Liver (tissue), 8 donors: ENCODE measurements at regions not wholly inside any gene's neighbourhood (a gene's known extent, or its start where the extent isn't known, plus 50 kb on each side); places are given as distances from the start of the nearest gene placed in this dataset.

Experiments used
- DNase-seq: peaks from one replicate; pipeline ENCODE4 v3.0.0-alpha.2; 2017; ENCODE audit warnings: low spot score
- H3K27ac ChIP-seq, 2 donors: one replicate each; pipeline ENCODE4 v1.7.0; 2013; ENCODE audit warnings: inconsistent platforms in 2 of 2, low read length in 2 of 2, control low read depth in 1 of 2, low read depth in 1 of 2, mild to moderate bottlenecking in 1 of 2
- H3K27me3 ChIP-seq, 4 donors: one replicate each; pipeline versions ENCODE4 v1.6.1 to v1.7.0; 2013; ENCODE audit warnings: low read length in 3 of 4, inconsistent platforms in 1 of 4, mild to moderate bottlenecking in 1 of 4, moderate library complexity in 1 of 4; ENCODE audit not compliant: control insufficient read depth in 4 of 4, insufficient read depth in 4 of 4
- H3K36me3 ChIP-seq, 4 donors: one replicate each; pipeline versions ENCODE4 v1.6.1 to v1.7.0; 2013; ENCODE audit warnings: low read length in 3 of 4, mild to moderate bottlenecking in 3 of 4, low read depth in 1 of 4, moderate library complexity in 1 of 4; ENCODE audit not compliant: control insufficient read depth in 4 of 4, insufficient read depth in 3 of 4
- H3K4me1 ChIP-seq, 4 donors: one replicate each; pipeline versions ENCODE4 v1.6.1 to v1.7.0; 2013; ENCODE audit warnings: low read length in 3 of 4, mild to moderate bottlenecking in 3 of 4, moderate library complexity in 1 of 4; ENCODE audit not compliant: control insufficient read depth in 4 of 4, insufficient read depth in 4 of 4
- H3K4me3 ChIP-seq, 3 donors: one replicate each; pipeline versions ENCODE4 v1.6.1 to v1.7.0; 2013; ENCODE audit warnings: low read length in 3 of 3, control low read depth in 1 of 3, low read depth in 1 of 3, mild to moderate bottlenecking in 1 of 3
- H3K9ac ChIP-seq, 2 donors: one replicate each; pipeline ENCODE4 v1.7.0; 2013; ENCODE audit warnings: low read length in 2 of 2, mild to moderate bottlenecking in 2 of 2, moderate library complexity in 2 of 2, control low read depth in 1 of 2, low read depth in 1 of 2
- H3K9me3 ChIP-seq, 4 donors: one replicate each; pipeline versions ENCODE4 v1.6.1 to v1.7.0; 2013; ENCODE audit warnings: low read length in 3 of 4; ENCODE audit not compliant: control insufficient read depth in 4 of 4
- EGR1 ChIP-seq, 2 donors: IDR thresholded peaks; 2 replicates each; pipeline ENCODE4 v1.6.1; 2016 to 2018; ENCODE audit warnings: antibody characterized with exemption in 2 of 2, low read depth in 2 of 2
- FOXA1 ChIP-seq: IDR thresholded peaks from 2 replicates; pipeline ENCODE4 v1.6.1; 2016; ENCODE audit warnings: antibody characterized with exemption
- FOXA2 ChIP-seq: IDR thresholded peaks from 2 replicates; pipeline ENCODE4 v1.6.1; 2016; ENCODE audit warnings: antibody characterized with exemption
- GABPA ChIP-seq, 2 donors: IDR thresholded peaks in 1 of 2; conservative IDR thresholded peaks in 1 of 2; 2 replicates each; pipeline ENCODE4 v1.6.1; 2016; ENCODE audit warnings: antibody characterized with exemption in 2 of 2, mild to moderate bottlenecking in 1 of 2, moderate library complexity in 1 of 2
- HNF4A ChIP-seq, 2 donors: conservative IDR thresholded peaks; 2 replicates each; pipeline ENCODE4 v1.6.1; 2016; ENCODE audit warnings: antibody characterized with exemption in 2 of 2, mild to moderate bottlenecking in 2 of 2
- HNF4G ChIP-seq: IDR thresholded peaks from 2 replicates; pipeline ENCODE4 v1.6.1; 2016; ENCODE audit warnings: antibody characterized with exemption
- JUND ChIP-seq, 2 donors: IDR thresholded peaks; 2 replicates each; pipeline ENCODE4 v1.6.1; 2016; ENCODE audit warnings: antibody characterized with exemption in 2 of 2
- NR2F2 ChIP-seq: IDR thresholded peaks from 2 replicates; pipeline ENCODE4 v1.6.1; 2016; ENCODE audit warnings: antibody characterized with exemption
- RAD21 ChIP-seq, 2 donors: IDR thresholded peaks; 2 replicates each; pipeline ENCODE4 v1.6.1; 2016; ENCODE audit warnings: antibody characterized with exemption in 2 of 2, mild to moderate bottlenecking in 2 of 2
- RXRA ChIP-seq, 2 donors: IDR thresholded peaks; 2 replicates each; pipeline ENCODE4 v1.6.1; 2017 to 2018; ENCODE audit warnings: antibody characterized with exemption in 2 of 2, mild to moderate bottlenecking in 1 of 2
- SP1 ChIP-seq: IDR thresholded peaks from 2 replicates; pipeline ENCODE4 v1.6.1; 2018; ENCODE audit warnings: antibody characterized with exemption, mild to moderate bottlenecking
- TAF1 ChIP-seq: conservative IDR thresholded peaks from 2 replicates; pipeline ENCODE4 v1.6.1; 2016; ENCODE audit warnings: antibody characterized with exemption, mild to moderate bottlenecking
- YY1 ChIP-seq: IDR thresholded peaks from 2 replicates; pipeline ENCODE4 v1.6.1; 2016; ENCODE audit warnings: antibody characterized with exemption, mild to moderate bottlenecking
- WGBS: extraction: QIAGEN DNeasy Blood & Tissue Kit; methylation state at CpG from one replicate; pipeline ENCODE4 v1.1.7; 2013; 5-methylcytosine and 5-hydroxymethylcytosine counted together
- TF ChIP-seq, protein P1 (sequence below): IDR thresholded peaks from 2 replicates; pipeline ENCODE4 v1.6.1; 2016; ENCODE audit warnings: antibody characterized with exemption
- TF ChIP-seq, protein P2 (sequence below): IDR thresholded peaks from 2 replicates; pipeline ENCODE4 v1.6.1; 2016; ENCODE audit warnings: antibody characterized with exemption
- TF ChIP-seq, protein P3 (sequence below): IDR thresholded peaks from 2 replicates; pipeline ENCODE4 v1.6.1; 2016; ENCODE audit warnings: antibody characterized with exemption, mild to moderate bottlenecking
- TF ChIP-seq, protein P4 (sequence below): IDR thresholded peaks from 2 replicates; pipeline ENCODE4 v1.6.1; 2016; ENCODE audit warnings: antibody characterized with exemption
- TF ChIP-seq, protein P5 (sequence below): fragments of 150-350 bp; IDR thresholded peaks from 2 replicates; pipeline ENCODE4 v1.5.1; 2017; ENCODE audit warnings: improper control_type of control experiment, low read depth, low read length; ENCODE audit not compliant: missing input control
- donor health status: healthy.
- donor health status: healthy.
- donor health status: healthy.
- donor health status: healthy.
- donor health status: healthy.

DNA sequence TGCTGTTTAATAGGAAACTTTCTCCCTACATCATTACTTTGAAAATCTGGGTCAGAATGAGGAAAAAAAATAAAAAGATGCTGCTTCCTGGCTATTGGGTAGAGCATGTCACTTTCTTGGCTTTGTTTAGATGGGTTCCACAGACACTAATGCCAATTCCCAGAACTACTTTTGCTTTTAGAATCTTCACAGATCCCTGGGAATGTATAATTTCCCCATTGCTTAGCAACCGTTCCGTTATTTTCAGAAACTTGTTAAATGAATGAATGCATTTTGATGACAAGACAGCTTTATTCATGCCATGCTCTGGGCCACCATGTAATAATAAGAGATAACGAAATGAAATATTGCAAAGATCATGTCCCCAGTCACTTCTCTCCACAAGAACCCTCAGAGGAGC lies 126.5 kb upstream of the TRPC7 start:
- Histone ChIP-seq H3K27me3 (no peaks in the 10 kb centered on the region), H3K36me3 (no peaks in the 10 kb centered on the region), H3K9ac (no peak overlapping the region), H3K4me1 (no peaks in the 10 kb centered on the region), H3K4me3 (no peak overlapping the region), H3K9me3 (no peaks in the 10 kb centered on the region), H3K27ac (no peak overlapping the region)
- WGBS: 78% methylated on average over 3 of the region's 3 CpGs
- no peak for DNase-seq
- TF ChIP-seq, protein P1, sequence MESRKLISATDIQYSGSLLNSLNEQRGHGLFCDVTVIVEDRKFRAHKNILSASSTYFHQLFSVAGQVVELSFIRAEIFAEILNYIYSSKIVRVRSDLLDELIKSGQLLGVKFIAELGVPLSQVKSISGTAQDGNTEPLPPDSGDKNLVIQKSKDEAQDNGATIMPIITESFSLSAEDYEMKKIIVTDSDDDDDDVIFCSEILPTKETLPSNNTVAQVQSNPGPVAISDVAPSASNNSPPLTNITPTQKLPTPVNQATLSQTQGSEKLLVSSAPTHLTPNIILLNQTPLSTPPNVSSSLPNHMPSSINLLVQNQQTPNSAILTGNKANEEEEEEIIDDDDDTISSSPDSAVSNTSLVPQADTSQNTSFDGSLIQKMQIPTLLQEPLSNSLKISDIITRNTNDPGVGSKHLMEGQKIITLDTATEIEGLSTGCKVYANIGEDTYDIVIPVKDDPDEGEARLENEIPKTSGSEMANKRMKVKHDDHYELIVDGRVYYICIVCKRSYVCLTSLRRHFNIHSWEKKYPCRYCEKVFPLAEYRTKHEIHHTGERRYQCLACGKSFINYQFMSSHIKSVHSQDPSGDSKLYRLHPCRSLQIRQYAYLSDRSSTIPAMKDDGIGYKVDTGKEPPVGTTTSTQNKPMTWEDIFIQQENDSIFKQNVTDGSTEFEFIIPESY: no peak
- TF ChIP-seq GABPA (IDR thresholded peaks at IDR 0.05 in 1 of 2, conservative IDR thresholded peaks at IDR 0.05 in 1 of 2): no peak
- TF ChIP-seq, protein P2, sequence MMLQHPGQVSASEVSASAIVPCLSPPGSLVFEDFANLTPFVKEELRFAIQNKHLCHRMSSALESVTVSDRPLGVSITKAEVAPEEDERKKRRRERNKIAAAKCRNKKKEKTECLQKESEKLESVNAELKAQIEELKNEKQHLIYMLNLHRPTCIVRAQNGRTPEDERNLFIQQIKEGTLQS: no peak
- TF ChIP-seq FOXA1: no peak
- no peak for TF ChIP-seq NR2F2
- TF ChIP-seq HNF4G: no peak
- TF ChIP-seq SP1: no peak
- TF ChIP-seq TAF1: no peak
- TF ChIP-seq, protein P3, sequence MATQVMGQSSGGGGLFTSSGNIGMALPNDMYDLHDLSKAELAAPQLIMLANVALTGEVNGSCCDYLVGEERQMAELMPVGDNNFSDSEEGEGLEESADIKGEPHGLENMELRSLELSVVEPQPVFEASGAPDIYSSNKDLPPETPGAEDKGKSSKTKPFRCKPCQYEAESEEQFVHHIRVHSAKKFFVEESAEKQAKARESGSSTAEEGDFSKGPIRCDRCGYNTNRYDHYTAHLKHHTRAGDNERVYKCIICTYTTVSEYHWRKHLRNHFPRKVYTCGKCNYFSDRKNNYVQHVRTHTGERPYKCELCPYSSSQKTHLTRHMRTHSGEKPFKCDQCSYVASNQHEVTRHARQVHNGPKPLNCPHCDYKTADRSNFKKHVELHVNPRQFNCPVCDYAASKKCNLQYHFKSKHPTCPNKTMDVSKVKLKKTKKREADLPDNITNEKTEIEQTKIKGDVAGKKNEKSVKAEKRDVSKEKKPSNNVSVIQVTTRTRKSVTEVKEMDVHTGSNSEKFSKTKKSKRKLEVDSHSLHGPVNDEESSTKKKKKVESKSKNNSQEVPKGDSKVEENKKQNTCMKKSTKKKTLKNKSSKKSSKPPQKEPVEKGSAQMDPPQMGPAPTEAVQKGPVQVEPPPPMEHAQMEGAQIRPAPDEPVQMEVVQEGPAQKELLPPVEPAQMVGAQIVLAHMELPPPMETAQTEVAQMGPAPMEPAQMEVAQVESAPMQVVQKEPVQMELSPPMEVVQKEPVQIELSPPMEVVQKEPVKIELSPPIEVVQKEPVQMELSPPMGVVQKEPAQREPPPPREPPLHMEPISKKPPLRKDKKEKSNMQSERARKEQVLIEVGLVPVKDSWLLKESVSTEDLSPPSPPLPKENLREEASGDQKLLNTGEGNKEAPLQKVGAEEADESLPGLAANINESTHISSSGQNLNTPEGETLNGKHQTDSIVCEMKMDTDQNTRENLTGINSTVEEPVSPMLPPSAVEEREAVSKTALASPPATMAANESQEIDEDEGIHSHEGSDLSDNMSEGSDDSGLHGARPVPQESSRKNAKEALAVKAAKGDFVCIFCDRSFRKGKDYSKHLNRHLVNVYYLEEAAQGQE: no peak

DNA sequence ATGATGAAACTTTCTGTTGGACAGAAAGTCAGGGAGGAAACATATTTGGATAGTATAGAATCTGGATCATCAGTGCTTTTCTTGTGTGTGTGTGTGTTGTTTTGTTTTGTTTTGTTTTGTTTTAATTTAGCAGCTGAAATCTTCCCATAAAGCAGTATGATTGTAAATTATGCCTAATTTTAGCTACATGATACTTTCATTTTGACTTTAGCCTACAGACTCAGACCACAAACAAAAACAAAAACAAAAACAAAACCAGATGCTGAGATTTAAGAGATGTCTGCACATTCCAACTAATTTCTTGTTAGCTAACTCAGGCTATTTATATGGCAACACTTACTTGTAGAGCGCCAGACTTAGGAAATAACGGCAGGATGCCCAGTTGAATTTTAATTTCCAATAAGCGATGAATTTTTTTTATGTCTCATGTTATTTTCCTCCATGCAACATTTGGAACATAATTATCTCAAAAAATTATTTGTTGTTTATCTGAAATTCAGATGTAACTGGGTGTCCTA lies 119.5 kb upstream of the TRPC7 start:
- Histone ChIP-seq H3K27ac (no peak overlapping the region), H3K36me3 (no peaks in the 10 kb centered on the region), H3K9me3 (no peaks in the 10 kb centered on the region), H3K27me3 (no peaks in the 10 kb centered on the region), H3K4me3 (no peak overlapping the region), H3K4me1 (no peaks in the 10 kb centered on the region), H3K9ac (no peak overlapping the region)
- 91% methylated on average over 3 of the region's 3 CpGs for WGBS
- no peak for DNase-seq
- TF ChIP-seq, protein P1: no peak
- no peak for TF ChIP-seq HNF4A (conservative IDR thresholded peaks at IDR 0.05)
- no peak for TF ChIP-seq TAF1
- TF ChIP-seq, protein P4, sequence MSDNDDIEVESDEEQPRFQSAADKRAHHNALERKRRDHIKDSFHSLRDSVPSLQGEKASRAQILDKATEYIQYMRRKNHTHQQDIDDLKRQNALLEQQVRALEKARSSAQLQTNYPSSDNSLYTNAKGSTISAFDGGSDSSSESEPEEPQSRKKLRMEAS: no peak
- TF ChIP-seq NR2F2: no peak
- TF ChIP-seq, protein P3: no peak
- TF ChIP-seq RAD21 (IDR thresholded peaks at IDR 0.05): no peak
- TF ChIP-seq GABPA (IDR thresholded peaks at IDR 0.05 in 1 of 2, conservative IDR thresholded peaks at IDR 0.05 in 1 of 2): no peak
- no peak for TF ChIP-seq SP1
- no peak for TF ChIP-seq FOXA2
- TF ChIP-seq HNF4G: no peak
- TF ChIP-seq JUND (IDR thresholded peaks at IDR 0.05): no peak
- TF ChIP-seq FOXA1: no peak
- no peak for TF ChIP-seq RXRA (IDR thresholded peaks at IDR 0.05)
- no peak for TF ChIP-seq YY1
- TF ChIP-seq EGR1 (IDR thresholded peaks at IDR 0.05; ENCODE audit: low read depth in 2 of 2): no peak
- TF ChIP-seq, protein P2: no peak
- TF ChIP-seq, protein P5, sequence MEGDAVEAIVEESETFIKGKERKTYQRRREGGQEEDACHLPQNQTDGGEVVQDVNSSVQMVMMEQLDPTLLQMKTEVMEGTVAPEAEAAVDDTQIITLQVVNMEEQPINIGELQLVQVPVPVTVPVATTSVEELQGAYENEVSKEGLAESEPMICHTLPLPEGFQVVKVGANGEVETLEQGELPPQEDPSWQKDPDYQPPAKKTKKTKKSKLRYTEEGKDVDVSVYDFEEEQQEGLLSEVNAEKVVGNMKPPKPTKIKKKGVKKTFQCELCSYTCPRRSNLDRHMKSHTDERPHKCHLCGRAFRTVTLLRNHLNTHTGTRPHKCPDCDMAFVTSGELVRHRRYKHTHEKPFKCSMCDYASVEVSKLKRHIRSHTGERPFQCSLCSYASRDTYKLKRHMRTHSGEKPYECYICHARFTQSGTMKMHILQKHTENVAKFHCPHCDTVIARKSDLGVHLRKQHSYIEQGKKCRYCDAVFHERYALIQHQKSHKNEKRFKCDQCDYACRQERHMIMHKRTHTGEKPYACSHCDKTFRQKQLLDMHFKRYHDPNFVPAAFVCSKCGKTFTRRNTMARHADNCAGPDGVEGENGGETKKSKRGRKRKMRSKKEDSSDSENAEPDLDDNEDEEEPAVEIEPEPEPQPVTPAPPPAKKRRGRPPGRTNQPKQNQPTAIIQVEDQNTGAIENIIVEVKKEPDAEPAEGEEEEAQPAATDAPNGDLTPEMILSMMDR: no peak
